Left ventricle myocardium inferior (tissue), 1 donor: ENCODE measurements at regions not wholly inside any gene's neighbourhood (a gene's known extent, or its start where the extent isn't known, plus 50 kb on each side); places are given as distances from the start of the nearest gene placed in this dataset.

Source experiments
- DNase-seq: peaks from one replicate; pipeline ENCODE4 v3.0.0-alpha.2; 2020
- H3K27ac ChIP-seq: fragments of 200-600 bp; replicated peaks from 2 replicates; pipeline ENCODE4 v1.8.0; 2021
- H3K27me3 ChIP-seq: fragments of 200-600 bp; 2 replicates; pipeline ENCODE4 v1.8.0; 2021; ENCODE audit warnings: low read depth
- H3K36me3 ChIP-seq: fragments of 200-600 bp; 2 replicates; pipeline ENCODE4 v1.8.0; 2021
- H3K4me1 ChIP-seq: fragments of 200-600 bp; 2 replicates; pipeline ENCODE4 v1.8.0; 2021
- H3K4me3 ChIP-seq: fragments of 200-600 bp; 2 replicates; pipeline ENCODE4 v1.8.0; 2021; ENCODE audit warnings: mild to moderate bottlenecking, moderate library complexity
- H3K9me3 ChIP-seq: fragments of 200-600 bp; replicated peaks from 2 replicates; pipeline ENCODE4 v1.8.0; 2021
- intact Hi-C: fragments of 100-400 bp; cut with micrococcal nuclease; formaldehyde crosslinking; loops from one replicate; pipeline ENCODE4 v1.11.0; 2022
- TF ChIP-seq, protein P1 (sequence below): fragments of 200-600 bp; IDR thresholded peaks from 2 replicates; pipeline ENCODE4 v1.8.0; 2021; ENCODE audit warnings: antibody characterized with exemption, mild to moderate bottlenecking, borderline replicate concordance
- donor health status: DM: no; HTN: yes; CAD: no; lungs with severe emphysema.

DNA sequence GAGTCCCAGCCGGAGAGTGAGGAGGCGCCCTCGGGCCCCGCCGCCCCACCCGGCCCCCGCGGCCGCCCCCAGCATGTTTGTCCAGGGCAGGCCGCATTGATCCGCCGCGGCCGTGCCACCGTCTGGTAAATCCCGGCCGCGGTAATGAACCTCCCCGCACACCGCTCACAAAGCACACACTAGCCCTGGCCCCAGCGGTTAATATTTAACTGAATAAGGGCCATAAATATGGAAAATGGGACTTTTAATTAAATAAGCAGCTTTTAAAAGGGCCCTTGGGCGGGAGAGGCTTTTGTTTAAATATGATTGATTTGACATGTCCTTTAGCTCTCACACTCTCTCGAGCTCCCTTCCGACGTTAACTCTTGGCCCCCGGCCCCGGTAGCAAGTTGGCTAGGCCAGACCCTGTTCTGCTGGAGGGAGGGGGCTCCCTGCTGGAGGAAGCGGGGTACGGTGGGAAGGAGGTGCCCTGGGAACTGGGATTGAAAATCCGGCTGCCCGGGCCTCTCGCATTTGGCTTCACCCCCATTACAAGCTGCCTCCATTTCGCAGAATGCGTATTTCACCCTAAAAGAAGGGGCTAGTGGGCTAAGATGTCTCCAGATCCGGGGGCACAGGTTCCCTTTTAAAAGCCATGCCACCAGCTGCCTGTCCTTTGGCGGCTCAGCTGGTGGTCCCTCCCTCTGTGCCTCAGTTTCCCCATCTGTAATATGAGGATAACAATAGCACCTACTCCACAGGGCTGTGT, 199.8 kb downstream of the RBM19 start:
- H3K27me3 ChIP-seq: peaks cover 93% of the 10 kb centered on the region
- no peak for DNase-seq
- H3K36me3 ChIP-seq: no peaks in the 10 kb centered on the region
- H3K27ac ChIP-seq: no peak overlapping the region
- H3K9me3 ChIP-seq: no peaks in the 10 kb centered on the region
- no peaks in the 10 kb centered on the region for H3K4me1 ChIP-seq
- intact Hi-C loops: no loop called here
- H3K4me3 ChIP-seq: no peak overlapping the region
- TF ChIP-seq, protein P1, sequence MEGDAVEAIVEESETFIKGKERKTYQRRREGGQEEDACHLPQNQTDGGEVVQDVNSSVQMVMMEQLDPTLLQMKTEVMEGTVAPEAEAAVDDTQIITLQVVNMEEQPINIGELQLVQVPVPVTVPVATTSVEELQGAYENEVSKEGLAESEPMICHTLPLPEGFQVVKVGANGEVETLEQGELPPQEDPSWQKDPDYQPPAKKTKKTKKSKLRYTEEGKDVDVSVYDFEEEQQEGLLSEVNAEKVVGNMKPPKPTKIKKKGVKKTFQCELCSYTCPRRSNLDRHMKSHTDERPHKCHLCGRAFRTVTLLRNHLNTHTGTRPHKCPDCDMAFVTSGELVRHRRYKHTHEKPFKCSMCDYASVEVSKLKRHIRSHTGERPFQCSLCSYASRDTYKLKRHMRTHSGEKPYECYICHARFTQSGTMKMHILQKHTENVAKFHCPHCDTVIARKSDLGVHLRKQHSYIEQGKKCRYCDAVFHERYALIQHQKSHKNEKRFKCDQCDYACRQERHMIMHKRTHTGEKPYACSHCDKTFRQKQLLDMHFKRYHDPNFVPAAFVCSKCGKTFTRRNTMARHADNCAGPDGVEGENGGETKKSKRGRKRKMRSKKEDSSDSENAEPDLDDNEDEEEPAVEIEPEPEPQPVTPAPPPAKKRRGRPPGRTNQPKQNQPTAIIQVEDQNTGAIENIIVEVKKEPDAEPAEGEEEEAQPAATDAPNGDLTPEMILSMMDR: no peak

DNA sequence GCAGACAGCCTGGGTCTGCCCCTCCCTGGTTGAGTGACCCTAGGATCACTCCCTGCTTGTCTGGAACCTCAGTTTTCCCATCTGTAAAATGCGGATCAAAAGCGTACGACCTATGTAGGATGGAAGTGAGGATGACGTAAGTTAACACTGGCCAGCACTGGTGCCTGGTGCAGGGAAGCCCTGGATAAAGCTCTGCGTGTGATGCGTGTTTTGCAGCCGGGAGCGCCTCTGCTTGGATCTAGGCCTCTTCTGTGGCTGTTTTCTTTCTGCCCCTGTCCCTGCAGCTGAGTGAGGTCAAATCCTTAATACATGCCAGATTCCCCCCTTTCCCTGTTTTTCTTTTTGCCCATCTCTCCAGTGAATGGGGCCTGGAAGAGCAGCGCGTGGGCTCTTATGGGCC, 201.5 kb downstream of the RBM19 start:
- TF ChIP-seq, protein P1: no peak
- H3K4me1 ChIP-seq: no peaks in the 10 kb centered on the region
- H3K27ac ChIP-seq: no peak overlapping the region
- H3K9me3 ChIP-seq: no peaks in the 10 kb centered on the region
- H3K36me3 ChIP-seq: no peaks in the 10 kb centered on the region
- H3K4me3 ChIP-seq: no peak overlapping the region
- intact Hi-C loops: no loop called here
- H3K27me3 ChIP-seq: peaks cover 100% of the 10 kb centered on the region
- no peak for DNase-seq

DNA sequence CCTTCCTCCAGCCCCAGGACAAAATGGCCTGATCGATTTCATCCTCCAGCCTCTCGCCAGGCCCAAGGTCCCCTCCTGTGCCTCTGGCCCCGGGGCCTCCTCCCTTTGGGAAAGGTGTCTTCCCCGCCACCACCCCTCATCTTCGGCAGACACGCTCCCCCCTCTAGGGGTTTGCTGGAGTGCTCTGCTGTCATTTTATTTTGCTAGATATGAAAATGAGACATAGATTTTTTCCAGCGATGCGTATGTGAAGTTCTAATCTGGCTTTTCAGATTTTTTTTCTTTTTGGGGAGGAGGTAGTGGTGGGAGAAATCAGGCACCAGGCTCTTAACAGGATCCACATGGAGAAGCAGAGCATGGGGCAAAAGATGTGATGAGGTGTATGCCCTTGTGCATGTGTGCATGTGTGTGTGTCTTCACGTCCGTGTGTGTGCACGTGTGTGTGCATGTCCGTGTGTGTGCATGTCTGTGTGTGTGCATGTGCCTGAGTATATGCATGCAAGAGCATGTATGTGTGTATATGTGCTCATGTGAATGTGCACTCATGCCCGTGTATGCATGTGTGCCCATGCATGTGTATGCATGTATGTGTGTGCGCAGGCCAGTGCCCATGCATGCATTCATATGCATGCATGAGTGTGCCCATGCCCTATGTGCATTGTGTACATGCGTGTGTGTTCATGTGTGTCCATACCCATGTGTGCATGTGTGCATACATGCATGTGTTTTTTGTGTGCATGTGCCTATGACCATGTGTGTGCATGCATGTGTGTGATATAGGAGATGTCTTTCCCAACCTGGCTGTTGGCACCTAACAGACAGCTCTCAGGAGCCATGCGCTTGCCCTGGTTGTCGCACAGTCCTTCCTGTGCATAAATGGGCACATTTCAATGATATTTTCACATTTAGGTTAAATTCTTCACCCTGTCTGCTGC, 203.0 kb downstream of the RBM19 start:
- intact Hi-C loops: no loop called here

DNA sequence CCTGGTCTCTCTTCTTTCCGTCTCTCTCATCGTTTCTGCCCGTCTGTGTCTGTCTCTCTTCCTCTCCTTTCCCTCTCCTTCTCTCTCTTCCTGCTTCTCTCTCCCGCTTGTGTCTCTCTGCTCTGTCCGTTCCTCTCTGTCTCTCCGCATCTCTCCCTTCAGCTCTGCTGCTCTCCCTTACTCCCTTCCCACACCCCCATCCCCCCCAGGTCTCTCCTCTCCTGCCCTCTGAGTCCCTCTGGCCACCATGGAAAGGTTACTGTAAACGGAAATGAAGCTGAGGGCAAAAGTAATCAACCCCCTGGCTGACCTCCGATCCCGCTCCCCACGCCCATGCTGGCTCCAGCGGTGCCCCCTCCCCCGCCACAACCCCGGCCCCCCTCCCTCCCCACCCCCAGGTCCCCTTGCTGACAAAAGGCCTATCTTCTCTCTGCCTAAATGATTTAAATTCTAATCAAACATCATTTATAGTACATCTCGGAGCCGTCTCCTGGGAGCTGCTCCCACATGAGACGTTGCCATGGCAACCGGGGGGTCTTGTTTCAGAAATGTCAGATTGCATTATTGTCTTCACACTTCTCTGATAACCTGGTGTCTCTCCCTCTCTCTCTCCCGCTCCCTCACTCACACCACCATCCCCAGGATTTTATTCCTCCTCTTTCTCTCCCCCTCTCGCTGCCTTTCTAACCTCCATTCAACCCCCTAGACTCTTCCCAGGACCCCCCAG, 203.8 kb downstream of the RBM19 start:
- Histone ChIP-seq H3K4me1 (no peaks in the 10 kb centered on the region), H3K36me3 (no peaks in the 10 kb centered on the region), H3K27ac (no peak overlapping the region), H3K27me3 (peaks cover 100% of the 10 kb centered on the region), H3K4me3 (no peak overlapping the region), H3K9me3 (no peaks in the 10 kb centered on the region)
- intact Hi-C loops: no loop called here
- no peak for DNase-seq
- TF ChIP-seq, protein P1: no peak

More for the DNA sequence above, 203.0 kb downstream of the RBM19 start:
- Histone ChIP-seq H3K9me3 (no peaks in the 10 kb centered on the region), H3K4me3 (no peak overlapping the region), H3K4me1 (no peaks in the 10 kb centered on the region), H3K36me3 (no peaks in the 10 kb centered on the region), H3K27ac (no peak overlapping the region), H3K27me3 (peaks cover 100% of the 10 kb centered on the region)
- no peak for DNase-seq
- TF ChIP-seq, protein P1: no peak

DNA sequence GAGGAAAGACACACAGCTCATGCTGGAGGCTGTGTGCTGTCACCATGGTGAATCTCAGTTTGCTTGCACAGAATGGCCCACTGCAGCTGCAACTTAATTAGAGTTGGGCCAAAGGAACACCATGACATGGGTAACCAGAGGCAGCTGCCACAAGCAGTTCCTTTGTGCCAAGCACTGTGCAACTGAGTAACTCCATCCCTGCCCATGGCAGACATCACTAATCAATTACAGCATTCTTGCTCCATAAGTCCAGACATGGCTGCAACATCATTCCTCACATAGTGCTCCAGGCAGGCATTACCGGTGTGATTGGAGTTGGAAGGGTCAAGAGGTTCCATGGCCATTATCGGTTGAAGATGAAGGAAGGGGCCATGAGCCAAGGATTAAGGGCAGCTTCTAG, 207.0 kb downstream of the RBM19 start:
- Histone ChIP-seq H3K36me3 (no peaks in the 10 kb centered on the region), H3K27me3 (peaks cover 100% of the 10 kb centered on the region)

More for the DNA sequence above, 207.0 kb downstream of the RBM19 start:
- TF ChIP-seq, protein P1: no peak
- Histone ChIP-seq H3K4me1 (no peaks in the 10 kb centered on the region), H3K27ac (no peak overlapping the region), H3K9me3 (no peaks in the 10 kb centered on the region), H3K4me3 (no peak overlapping the region)
- DNase-seq: no peak
- intact Hi-C loops: no loop called here
